ENCODE measurements at regions not wholly inside any gene's neighbourhood (a gene's known extent, or its start where the extent isn't known, plus 50 kb on each side); places are given as distances from the start of the nearest gene placed in this dataset.

- no peak for DNase-seq (ENCODE audit: low spot score)
- TF ChIP-seq CTCF (conservative IDR thresholded peaks at IDR 0.05; ENCODE audit: low read depth, low read length) (no peak), EZH2 (IDR thresholded peaks at IDR 0.05; ENCODE audit: borderline replicate concordance, low read depth, low read length, poor library complexity, severe bottlenecking) (no peak)
- no peaks in the 10 kb centered on the region for H3K27me3 ChIP-seq (replicated peaks; ENCODE audit: insufficient read depth, low read depth, low read length, poor library complexity)
- BruUV-seq (replicated peaks): no TSS peak
- H3K9me3 ChIP-seq (ENCODE audit: low read depth, low read length, poor library complexity, severe bottlenecking): no peaks in the 10 kb centered on the region
- H3K27ac ChIP-seq (ENCODE audit: low read depth, low read length, poor library complexity, severe bottlenecking): no peak overlapping the region
- POLR2A ChIA-PET (ENCODE audit: low non-redundant PET): no interaction called here
- no peaks in the 10 kb centered on the region for H3K36me3 ChIP-seq (ENCODE audit: insufficient read depth, low read length, poor library complexity, severe bottlenecking)
- intact Hi-C loops (cut with micrococcal nuclease; ENCODE audit: unreplicated experiment): no loop called here
- H3K4me3 ChIP-seq (ENCODE audit: low read depth, low read length, poor library complexity, severe bottlenecking): no peak overlapping the region
- CTCF ChIA-PET: no interaction called here
- H3K4me1 ChIP-seq (ENCODE audit: insufficient read depth, low read length, poor library complexity, severe bottlenecking): no peaks in the 10 kb centered on the region
These were observed 107.2 kb upstream of the NALF2 start for GRCh38 chrX:69396916-69397315.

- no peak for DNase-seq (ENCODE audit: low spot score)
- ChIA-PET CTCF (no interaction called here), POLR2A (ENCODE audit: low non-redundant PET) (no interaction called here)
- Histone ChIP-seq H3K36me3 (ENCODE audit: insufficient read depth, low read length, poor library complexity, severe bottlenecking) (no peaks in the 10 kb centered on the region), H3K4me1 (ENCODE audit: insufficient read depth, low read length, poor library complexity, severe bottlenecking) (no peaks in the 10 kb centered on the region), H3K9me3 (ENCODE audit: low read depth, low read length, poor library complexity, severe bottlenecking) (no peaks in the 10 kb centered on the region), H3K27me3 (replicated peaks; ENCODE audit: insufficient read depth, low read depth, low read length, poor library complexity) (no peaks in the 10 kb centered on the region), H3K4me3 (ENCODE audit: low read depth, low read length, poor library complexity, severe bottlenecking) (no peak overlapping the region), H3K27ac (ENCODE audit: low read depth, low read length, poor library complexity, severe bottlenecking) (no peak overlapping the region)
- BruUV-seq (replicated peaks): no TSS peak
- intact Hi-C loops (cut with micrococcal nuclease; ENCODE audit: unreplicated experiment): no loop called here
- TF ChIP-seq CTCF (conservative IDR thresholded peaks at IDR 0.05; ENCODE audit: low read depth, low read length) (no peak), EZH2 (IDR thresholded peaks at IDR 0.05; ENCODE audit: borderline replicate concordance, low read depth, low read length, poor library complexity, severe bottlenecking) (no peak)
These were observed 108.8 kb upstream of the NALF2 start for GRCh38 chrX:69395306-69395705.

- no peak overlapping the region for H3K4me3 ChIP-seq (ENCODE audit: low read depth, low read length, poor library complexity, severe bottlenecking)
- ChIA-PET CTCF (no interaction called here), POLR2A (ENCODE audit: low non-redundant PET) (no interaction called here)
- TF ChIP-seq EZH2 (IDR thresholded peaks at IDR 0.05; ENCODE audit: borderline replicate concordance, low read depth, low read length, poor library complexity, severe bottlenecking): no peak
- TF ChIP-seq CTCF (conservative IDR thresholded peaks at IDR 0.05; ENCODE audit: low read depth, low read length): no peak
- no peaks in the 10 kb centered on the region for H3K27me3 ChIP-seq (replicated peaks; ENCODE audit: insufficient read depth, low read depth, low read length, poor library complexity)
- H3K9me3 ChIP-seq (ENCODE audit: low read depth, low read length, poor library complexity, severe bottlenecking): no peaks in the 10 kb centered on the region
- intact Hi-C loops (cut with micrococcal nuclease; ENCODE audit: unreplicated experiment): loop anchor here (5.0 kb wide), 2 partner anchors 252 to 1192 kb away; no protein-coding TSS in a partner anchor
- no peaks in the 10 kb centered on the region for H3K36me3 ChIP-seq (ENCODE audit: insufficient read depth, low read length, poor library complexity, severe bottlenecking)
- DNase-seq (ENCODE audit: low spot score): no peak
- BruUV-seq (replicated peaks): no TSS peak
- H3K27ac ChIP-seq (ENCODE audit: low read depth, low read length, poor library complexity, severe bottlenecking): no peak overlapping the region
- H3K4me1 ChIP-seq (ENCODE audit: insufficient read depth, low read length, poor library complexity, severe bottlenecking): peaks cover 47% of the 10 kb centered on the region
These were observed 115.0 kb upstream of the NALF2 start for GRCh38 chrX:69389101-69389501.

All from A673 (cell line).